HepG2 (cell line): ENCODE measurements at regions not wholly inside any gene's neighbourhood (a gene's known extent, or its start where the extent isn't known, plus 50 kb on each side); places are given as distances from the start of the nearest gene placed in this dataset.
A peak's percentile ranks its signal among the peaks of the same experiment; 100 is the strongest.

Experiments used
- ATAC-seq: fragments of 200-7000 bp; cut with Tn5 transposase; 3 replicates; pipeline ENCODE4 v1.9.1; 2020; ENCODE audit warnings: mild to moderate bottlenecking, moderate library complexity
- BruUV-seq: library from RNA; stranded (reverse); fragments of 400-500 nt; replicated peaks from 2 replicates; lab custom pipeline; 2021; lab: Mats Ljungman, UMichigan
- CTCF ChIA-PET: fragments of 300-600 bp; formaldehyde crosslinking; extraction: SDS; loops from one replicate; lab custom pipeline; 2021; ENCODE audit warnings: low total read pairs, inconsistent platforms, low intra/inter-chr PET ratio; lab: Yijun Ruan, JAX
- POLR2A ChIA-PET: fragments of 350-600 bp; sonication (Branson Sonifier 250); formaldehyde crosslinking; loops from one replicate; lab custom pipeline; 2020; ENCODE audit warnings: antibody characterized with exemption, inconsistent platforms; lab: Yijun Ruan, JAX
- DNase-seq: peaks from one replicate; pipeline ENCODE4 v3.0.0-alpha.2; 2015; ENCODE audit warnings: low spot score
- FAIRE-seq: peaks from 3 replicates; lab custom pipeline; 2011; peaks lifted over from hg19 to GRCh38; lab: Jason Lieb, UNC
- H2AFZ ChIP-seq: one replicate; pipeline ENCODE4 v1.6.1; 2011; ENCODE audit warnings: low read length, inconsistent platforms
- H3K27ac ChIP-seq: fragments of 300-600 bp; 3 replicates; pipeline ENCODE4 v1.8.0; 2011; ENCODE audit warnings: mixed run types, mild to moderate bottlenecking, mixed read lengths, low read length, inconsistent platforms; ENCODE audit not compliant: insufficient read depth; ENCODE audit errors: extremely low read length
- H3K27me3 ChIP-seq, 2 experiments: fragments of 200-600 bp in 1 of 2; 2 replicates in 1 of 2; 3 replicates in 1 of 2; pipeline versions ENCODE4 v1.6.0 to v1.8.0; 2011; ENCODE audit warnings: low read length in 2 of 2, mild to moderate bottlenecking in 2 of 2, moderate library complexity in 2 of 2, inconsistent platforms in 1 of 2; ENCODE audit not compliant: insufficient read depth in 2 of 2, control insufficient read depth in 1 of 2
- H3K36me3 ChIP-seq, 2 experiments: fragments of 200-600 bp in 1 of 2; replicated peaks in 1 of 2; 2 replicates in 1 of 2; 3 replicates in 1 of 2; pipeline versions ENCODE4 v1.5.1 to v1.8.0; 2011; ENCODE audit warnings: low read length in 2 of 2, inconsistent platforms in 1 of 2; ENCODE audit not compliant: insufficient read depth in 2 of 2, control insufficient read depth in 1 of 2
- H3K4me1 ChIP-seq: 2 replicates; pipeline ENCODE4 v1.5.1; 2012; ENCODE audit warnings: low read length, inconsistent platforms; ENCODE audit not compliant: insufficient read depth
- H3K4me2 ChIP-seq: 2 replicates; pipeline ENCODE4 v1.6.0; 2011; ENCODE audit warnings: low read depth, low read length, inconsistent platforms
- H3K4me3 ChIP-seq, 3 experiments: fragments of 200-600 bp in 1 of 3; sonication (generic), shearing (Covaris generic) in 1 of 3; replicated peaks in 1 of 3; 2 replicates each; pipeline ENCODE4 v1.5.1; 2011 to 2016; ENCODE audit warnings: low read length in 3 of 3, inconsistent platforms in 2 of 3, low read depth in 2 of 3, mild to moderate bottlenecking in 2 of 3, control low read depth in 1 of 3, mixed read lengths in 1 of 3; ENCODE audit not compliant: insufficient read depth in 1 of 3
- H3K79me2 ChIP-seq: one replicate; pipeline ENCODE4 v1.6.1; 2011; ENCODE audit warnings: low read length, inconsistent platforms; ENCODE audit not compliant: insufficient read depth
- H3K9ac ChIP-seq: 2 replicates; pipeline ENCODE4 v1.6.0; 2011; ENCODE audit warnings: mild to moderate bottlenecking, low read depth, low read length, inconsistent platforms; ENCODE audit not compliant: insufficient read depth
- H3K9me3 ChIP-seq: 2 replicates; pipeline ENCODE4 v1.5.1; 2012; ENCODE audit warnings: mild to moderate bottlenecking, low read length
- H4K20me1 ChIP-seq: 2 replicates; pipeline ENCODE4 v1.6.0; 2011; ENCODE audit warnings: inconsistent platforms, mild to moderate bottlenecking, low read length, moderate library complexity; ENCODE audit not compliant: insufficient read depth
- ATF2 ChIP-seq: sonication (generic); formaldehyde crosslinking; IDR thresholded peaks from 2 replicates; pipeline ENCODE4 v1.4.0; 2020; ENCODE audit warnings: missing genetic modification reagents
- ATRX ChIP-seq: sonication (generic); formaldehyde crosslinking; IDR thresholded peaks from 2 replicates; pipeline ENCODE4 v1.4.0; 2020; ENCODE audit warnings: missing genetic modification reagents, borderline replicate concordance
- CEBPG ChIP-seq: IDR thresholded peaks from 2 replicates; pipeline ENCODE4 v1.6.1; 2016
- CENPX ChIP-seq: sonication (generic); formaldehyde crosslinking; IDR thresholded peaks from 2 replicates; pipeline ENCODE4 v1.9.0; 2021; ENCODE audit warnings: mild to moderate bottlenecking, missing genetic modification reagents, moderate library complexity
- GTF2F1 ChIP-seq: fragments of 150-350 bp; IDR thresholded peaks from 2 replicates; pipeline ENCODE4 v1.6.1; 2014; ENCODE audit warnings: low read length
- HNRNPK ChIP-seq: fragments of 200-400 bp; formaldehyde crosslinking; IDR thresholded peaks from 2 replicates; pipeline ENCODE4 v1.6.1; 2018; ENCODE audit warnings: low read length, low read depth, moderate library complexity, mild to moderate bottlenecking; ENCODE audit not compliant: poor library complexity, severe bottlenecking
- KLF9 ChIP-seq: IDR thresholded peaks from 2 replicates; pipeline ENCODE4 v1.6.1; 2016; ENCODE audit warnings: low read depth
- LCORL ChIP-seq, 2 experiments: fragments of 450-650 bp in 1 of 2; sonication (generic) in 1 of 2; formaldehyde crosslinking in 1 of 2; IDR thresholded peaks; 2 replicates each; pipeline versions ENCODE4 v1.5.0 to v1.6.1; 2017 to 2020; ENCODE audit warnings: antibody characterized with exemption in 1 of 2, missing genetic modification reagents in 1 of 2
- NFKBIZ ChIP-seq: IDR thresholded peaks from 2 replicates; pipeline ENCODE4 v1.6.1; 2018; ENCODE audit warnings: missing genetic modification reagents, missing compliant biosample characterization
- PLRG1 ChIP-seq: fragments of 450-650 bp; conservative IDR thresholded peaks from 2 replicates; pipeline ENCODE4 v1.6.1; 2016
- SNRNP70 ChIP-seq: fragments of 200-400 bp; formaldehyde crosslinking; IDR thresholded peaks from 2 replicates; pipeline ENCODE4 v1.6.1; 2017; ENCODE audit warnings: mild to moderate bottlenecking, low read depth, low read length, moderate library complexity
- ZBTB46 ChIP-seq: sonication (generic); formaldehyde crosslinking; IDR thresholded peaks from 2 replicates; pipeline ENCODE4 v1.4.0; 2020; ENCODE audit warnings: mild to moderate bottlenecking, missing genetic modification reagents, borderline replicate concordance
- ZNF121 ChIP-seq: sonication (generic); formaldehyde crosslinking; IDR thresholded peaks from 2 replicates; pipeline ENCODE4 v1.5.0; 2020; ENCODE audit warnings: mild to moderate bottlenecking, missing genetic modification reagents
- ZNF263 ChIP-seq: sonication (generic); formaldehyde crosslinking; IDR thresholded peaks from 2 replicates; pipeline ENCODE4 v1.4.0; 2020; ENCODE audit warnings: missing genetic modification reagents
- ZNF337 ChIP-seq: sonication (generic); formaldehyde crosslinking; IDR thresholded peaks from 2 replicates; pipeline ENCODE4 v1.5.1; 2020; ENCODE audit warnings: missing genetic modification reagents, low read depth, mild to moderate bottlenecking, borderline replicate concordance
- ZNF367 ChIP-seq: sonication (generic); formaldehyde crosslinking; IDR thresholded peaks from 2 replicates; pipeline ENCODE4 v1.4.0; 2020; ENCODE audit warnings: missing genetic modification reagents, borderline replicate concordance
- WGBS: methylation state at CpG from one replicate; pipeline ENCODE4 v1.1.6; 2017; ENCODE audit warnings: low lambda C conversion rate; 5-methylcytosine and 5-hydroxymethylcytosine counted together
- in situ Hi-C: cut with HindIII; loops from 2 replicates; pipeline ENCODE4 v1.10.0; 2017; ENCODE audit warnings: low pct_unique_long_range_greater_than_20kb; ENCODE audit not compliant: extremely low pct_ligation_motif_present
- intact Hi-C: fragments of 100-400 bp; cut with micrococcal nuclease; formaldehyde crosslinking; loops from one replicate; pipeline ENCODE4 v1.10.0; 2022; ENCODE audit not compliant: unreplicated experiment
- TF ChIP-seq, protein P1 (sequence below): sonication (generic); formaldehyde crosslinking; IDR thresholded peaks from 2 replicates; pipeline ENCODE4 v1.8.0; 2023; ENCODE audit warnings: mild to moderate bottlenecking, missing genetic modification reagents

GRCh38 chr11:29484548-29484947 is 532.3 kb downstream of the KCNA4 start:
- WGBS = 4% methylated on average over 1 of the region's 1 CpG
- H3K79me2 ChIP-seq = no peaks in the 10 kb centered on the region
- DNase-seq (no peak), ATAC-seq (no peak), FAIRE-seq (no peak)
- TF ChIP-seq ZNF337 (CRISPR knock-in tag) = no peak
- TF ChIP-seq CEBPG (CRISPR knock-in tag) = no peak
- peak; percentile 85 for TF ChIP-seq LCORL (IDR thresholded peaks at IDR 0.05)
- no peak for TF ChIP-seq LCORL (CRISPR knock-in tag; IDR thresholded peaks at IDR 0.05)
- no peaks in the 10 kb centered on the region for H3K9me3 ChIP-seq
- H3K36me3 ChIP-seq = no peaks in the 10 kb centered on the region
- no peaks in the 10 kb centered on the region for H4K20me1 ChIP-seq
- POLR2A ChIA-PET = no interaction called here
- H3K4me1 ChIP-seq = no peaks in the 10 kb centered on the region
- BruUV-seq = no TSS peak
- intact Hi-C loops = no loop called here
- no peak overlapping the region for H3K4me3 ChIP-seq
- no peak overlapping the region for H2AFZ ChIP-seq
- in situ Hi-C loops = no loop called here
- CTCF ChIA-PET = no interaction called here
- no peak overlapping the region for H3K27ac ChIP-seq
- no peak overlapping the region for H3K4me2 ChIP-seq
- H3K27me3 ChIP-seq = no peaks in the 10 kb centered on the region; a peak in 1 of 5 replicates
- no peak overlapping the region for H3K9ac ChIP-seq

DNA sequence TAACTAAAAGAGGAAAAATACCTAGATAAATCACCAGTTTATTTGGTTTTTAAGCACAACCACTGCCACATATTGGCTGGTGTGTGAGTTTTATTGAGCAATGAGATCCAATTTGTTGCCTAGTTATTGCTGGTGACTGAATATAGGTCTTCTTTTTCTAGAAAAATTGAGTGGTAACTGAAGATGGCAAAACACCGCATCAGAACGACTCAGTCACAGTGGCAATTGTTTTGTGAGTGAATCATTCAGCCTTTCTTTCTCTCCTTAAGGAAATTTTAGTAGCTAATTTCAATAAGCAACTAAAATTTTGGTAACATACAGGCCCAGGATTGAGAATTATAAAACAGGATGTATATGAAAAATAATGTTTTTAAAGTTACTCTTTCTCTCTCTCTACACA is 533.0 kb downstream of the KCNA4 start:
- CTCF ChIA-PET = no interaction called here
- no peak overlapping the region for H2AFZ ChIP-seq
- no peak overlapping the region for H3K9ac ChIP-seq
- no peak for ATAC-seq
- H3K4me3 ChIP-seq = no peak overlapping the region
- POLR2A ChIA-PET = no interaction called here
- no peak for DNase-seq
- H3K4me1 ChIP-seq = no peaks in the 10 kb centered on the region
- no peak for FAIRE-seq
- no peaks in the 10 kb centered on the region for H3K36me3 ChIP-seq
- in situ Hi-C loops = no loop called here
- H3K27me3 ChIP-seq = no peaks in the 10 kb centered on the region; a peak in 1 of 5 replicates
- no peaks in the 10 kb centered on the region for H3K9me3 ChIP-seq
- H3K79me2 ChIP-seq = no peaks in the 10 kb centered on the region
- WGBS = 0% methylated on average over 2 of the region's 2 CpGs
- no TSS peak for BruUV-seq
- no peak overlapping the region for H3K4me2 ChIP-seq
- no peak overlapping the region for H3K27ac ChIP-seq
- intact Hi-C loops = no loop called here
- H4K20me1 ChIP-seq = no peaks in the 10 kb centered on the region
- TF ChIP-seq, protein P1, sequence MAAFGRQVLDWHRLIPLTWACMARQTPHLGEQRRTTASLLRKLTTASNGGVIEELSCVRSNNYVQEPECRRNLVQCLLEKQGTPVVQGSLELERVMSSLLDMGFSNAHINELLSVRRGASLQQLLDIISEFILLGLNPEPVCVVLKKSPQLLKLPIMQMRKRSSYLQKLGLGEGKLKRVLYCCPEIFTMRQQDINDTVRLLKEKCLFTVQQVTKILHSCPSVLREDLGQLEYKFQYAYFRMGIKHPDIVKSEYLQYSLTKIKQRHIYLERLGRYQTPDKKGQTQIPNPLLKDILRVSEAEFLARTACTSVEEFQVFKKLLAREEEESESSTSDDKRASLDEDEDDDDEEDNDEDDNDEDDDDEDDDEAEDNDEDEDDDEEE = no peak
- TF ChIP-seq NFKBIZ (CRISPR knock-in tag) = no peak
- TF ChIP-seq ATF2 (CRISPR knock-in tag) = no peak
- TF ChIP-seq ZNF263 = no peak
- no peak for TF ChIP-seq HNRNPK
- TF ChIP-seq GTF2F1 = no peak
- TF ChIP-seq ATRX (CRISPR knock-in tag) = no peak
- no peak for TF ChIP-seq ZNF367 (CRISPR knock-in tag)
- TF ChIP-seq ZNF121 (CRISPR knock-in tag) = no peak
- no peak for TF ChIP-seq CENPX (CRISPR knock-in tag)
- TF ChIP-seq KLF9 (CRISPR knock-in tag) = no peak
- TF ChIP-seq ZBTB46 (CRISPR knock-in tag) = no peak
- no peak for TF ChIP-seq PLRG1
- TF ChIP-seq SNRNP70 = no peak
